Peyer's patch (tissue), 4 donors: ENCODE measurements at regions not wholly inside any gene's neighbourhood (a gene's known extent, or its start where the extent isn't known, plus 50 kb on each side); places are given as distances from the start of the nearest gene placed in this dataset.
"Not testable (repeated sequence)": the region's sequence is repeated elsewhere in the genome, so short reads cannot be mapped to it uniquely, and the experiment has no call there.

ENCODE experiments used
- DNase-seq, 3 donors: peaks; one replicate each; pipeline ENCODE4 v3.0.0-alpha.2; 2017 to 2019
- H3K27ac ChIP-seq, 4 donors: fragments of 200-600 bp; sonication (generic); one replicate each; pipeline ENCODE4 v1.5.1; 2016 to 2019
- H3K27me3 ChIP-seq, 2 donors: fragments of 200-600 bp; sonication (generic); one replicate each; pipeline ENCODE4 v1.5.1; 2019
- H3K36me3 ChIP-seq, 3 donors: fragments of 200-600 bp; sonication (generic); one replicate each; pipeline ENCODE4 v1.5.1; 2016 to 2019
- H3K4me1 ChIP-seq, 4 donors: fragments of 200-600 bp; sonication (generic); one replicate each; pipeline ENCODE4 v1.5.1; 2016 to 2019
- H3K4me3 ChIP-seq, 4 donors: fragments of 200-600 bp; sonication (generic); 1 replicate in 3 of 4; 2 replicates in 1 of 4; pipeline ENCODE4 v1.5.1; 2016 to 2019; ENCODE audit warnings: mild to moderate bottlenecking in 1 of 4
- H3K9me3 ChIP-seq, 4 donors: fragments of 200-600 bp; sonication (generic); one replicate each; pipeline ENCODE4 v1.5.1; 2016 to 2019; ENCODE audit warnings: mild to moderate bottlenecking in 1 of 4
- POLR2A ChIP-seq, 2 donors: fragments of 450-650 bp; IDR thresholded peaks; one replicate each; pipeline ENCODE4 v1.5.1; 2017; ENCODE audit warnings: antibody characterized with exemption in 2 of 2, mild to moderate bottlenecking in 2 of 2, moderate library complexity in 2 of 2
- TF ChIP-seq, protein P1 (sequence below), 6 experiments: fragments of 450-650 bp in 4 of 6; fragments of 200-600 bp in 2 of 6; sonication (generic) in 1 of 6; IDR thresholded peaks; one replicate each; pipeline ENCODE4 v1.5.1; 2017 to 2019; ENCODE audit warnings: antibody characterized with exemption in 6 of 6, mild to moderate bottlenecking in 3 of 6, moderate library complexity in 1 of 6

DNA sequence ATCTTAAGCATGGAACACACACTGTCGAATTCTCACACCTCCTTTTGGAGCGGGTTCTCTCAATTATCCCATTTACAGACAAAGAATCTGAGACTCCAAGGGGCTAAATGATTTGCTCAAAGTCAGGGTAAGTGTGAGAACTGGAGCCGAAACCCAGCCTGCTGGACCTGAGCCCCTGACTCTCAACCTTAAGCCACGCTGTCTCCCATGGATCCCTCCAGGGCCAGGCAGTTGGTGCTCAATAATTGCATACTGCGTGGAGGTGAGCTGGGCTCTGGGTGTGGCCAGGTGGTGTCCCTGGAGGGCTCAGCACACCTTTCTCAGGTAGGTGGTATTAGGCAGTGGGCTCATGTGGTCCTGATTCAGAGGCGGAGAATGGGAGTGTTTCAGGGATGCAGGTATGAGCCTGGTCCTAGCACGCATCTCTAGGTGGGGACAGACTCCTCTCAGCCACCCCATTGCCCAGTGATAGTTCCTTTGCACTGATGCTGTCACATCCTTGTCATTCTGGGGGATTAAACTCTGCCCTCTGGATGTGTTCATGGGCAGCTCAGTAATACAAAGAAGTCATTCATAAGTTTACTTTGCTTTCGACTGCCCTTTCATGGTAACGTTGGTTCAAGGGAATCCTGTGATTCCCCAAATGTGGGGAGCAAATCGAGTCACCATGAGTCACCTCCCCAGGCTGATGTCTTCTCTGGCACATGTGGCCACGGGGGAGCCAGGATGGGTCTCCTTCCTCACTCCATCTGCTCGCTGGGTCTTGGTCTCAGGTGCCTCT is 399.5 kb upstream of the TNRC6C start:
- no peak overlapping the region for H3K27ac ChIP-seq
- H3K4me3 ChIP-seq = no peak overlapping the region
- no peaks in the 10 kb centered on the region for H3K4me1 ChIP-seq
- H3K27me3 ChIP-seq = no peaks in the 10 kb centered on the region
- no peak for DNase-seq
- no peak for TF ChIP-seq POLR2A (IDR thresholded peaks at IDR 0.05)
- TF ChIP-seq, protein P1, sequence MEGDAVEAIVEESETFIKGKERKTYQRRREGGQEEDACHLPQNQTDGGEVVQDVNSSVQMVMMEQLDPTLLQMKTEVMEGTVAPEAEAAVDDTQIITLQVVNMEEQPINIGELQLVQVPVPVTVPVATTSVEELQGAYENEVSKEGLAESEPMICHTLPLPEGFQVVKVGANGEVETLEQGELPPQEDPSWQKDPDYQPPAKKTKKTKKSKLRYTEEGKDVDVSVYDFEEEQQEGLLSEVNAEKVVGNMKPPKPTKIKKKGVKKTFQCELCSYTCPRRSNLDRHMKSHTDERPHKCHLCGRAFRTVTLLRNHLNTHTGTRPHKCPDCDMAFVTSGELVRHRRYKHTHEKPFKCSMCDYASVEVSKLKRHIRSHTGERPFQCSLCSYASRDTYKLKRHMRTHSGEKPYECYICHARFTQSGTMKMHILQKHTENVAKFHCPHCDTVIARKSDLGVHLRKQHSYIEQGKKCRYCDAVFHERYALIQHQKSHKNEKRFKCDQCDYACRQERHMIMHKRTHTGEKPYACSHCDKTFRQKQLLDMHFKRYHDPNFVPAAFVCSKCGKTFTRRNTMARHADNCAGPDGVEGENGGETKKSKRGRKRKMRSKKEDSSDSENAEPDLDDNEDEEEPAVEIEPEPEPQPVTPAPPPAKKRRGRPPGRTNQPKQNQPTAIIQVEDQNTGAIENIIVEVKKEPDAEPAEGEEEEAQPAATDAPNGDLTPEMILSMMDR (IDR thresholded peaks at IDR 0.05) = no peak
- H3K36me3 ChIP-seq = no peaks in the 10 kb centered on the region
- H3K9me3 ChIP-seq = no peaks in the 10 kb centered on the region

DNA sequence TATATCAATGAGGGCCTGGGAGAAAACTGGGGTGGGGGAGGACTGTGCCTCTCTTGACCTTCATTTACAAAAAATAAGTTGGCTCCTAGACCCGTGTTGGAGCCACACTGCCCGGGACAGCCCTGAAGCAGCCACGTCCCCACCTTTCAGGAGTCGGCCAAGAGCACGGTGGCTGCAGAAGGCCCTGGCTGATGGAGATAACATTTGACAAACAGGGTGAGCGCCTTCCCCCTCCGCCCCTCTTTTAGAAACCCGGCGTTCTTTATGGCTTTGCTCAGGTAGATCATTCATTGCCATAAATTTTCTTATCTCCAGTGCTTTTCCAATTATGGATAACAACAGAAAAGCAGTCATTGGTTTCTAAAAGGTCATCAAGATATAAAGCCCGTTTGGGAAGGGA is 398.1 kb upstream of the TNRC6C start:
- Histone ChIP-seq H3K27ac (no peak overlapping the region), H3K36me3 (no peaks in the 10 kb centered on the region), H3K4me1 (no peaks in the 10 kb centered on the region), H3K9me3 (no peaks in the 10 kb centered on the region), H3K4me3 (no peak overlapping the region), H3K27me3 (no peaks in the 10 kb centered on the region)
- TF ChIP-seq, protein P1 (IDR thresholded peaks at IDR 0.05) = no peak
- no peak for TF ChIP-seq POLR2A (IDR thresholded peaks at IDR 0.05)
- DNase-seq = no peak

DNA sequence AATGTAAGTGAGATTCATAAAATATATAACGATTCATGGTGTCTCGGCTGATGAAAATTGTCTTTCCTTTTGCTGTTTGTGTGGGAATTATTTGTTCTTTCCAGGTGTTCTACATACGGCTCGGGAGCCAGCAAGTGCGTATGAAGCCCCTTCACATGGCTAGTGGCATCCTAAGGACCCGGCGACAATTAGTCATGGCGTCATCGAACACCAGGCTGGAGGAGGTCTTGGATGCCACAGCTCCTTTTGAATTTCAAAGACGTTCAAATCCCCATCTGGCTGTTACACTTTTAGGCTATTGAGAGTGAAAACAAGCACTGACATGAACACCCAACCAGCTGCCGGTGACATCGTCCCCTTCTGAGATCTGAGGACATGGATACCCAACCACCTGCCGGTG is 397.7 kb upstream of the TNRC6C start:
- no peak for TF ChIP-seq POLR2A (IDR thresholded peaks at IDR 0.05)
- TF ChIP-seq, protein P1 (IDR thresholded peaks at IDR 0.05) = no peak
- no peak overlapping the region for H3K4me3 ChIP-seq
- H3K9me3 ChIP-seq = no peaks in the 10 kb centered on the region
- H3K36me3 ChIP-seq = no peaks in the 10 kb centered on the region
- no peaks in the 10 kb centered on the region for H3K4me1 ChIP-seq
- no peaks in the 10 kb centered on the region for H3K27me3 ChIP-seq
- DNase-seq = no peak
- no peak overlapping the region for H3K27ac ChIP-seq

DNA sequence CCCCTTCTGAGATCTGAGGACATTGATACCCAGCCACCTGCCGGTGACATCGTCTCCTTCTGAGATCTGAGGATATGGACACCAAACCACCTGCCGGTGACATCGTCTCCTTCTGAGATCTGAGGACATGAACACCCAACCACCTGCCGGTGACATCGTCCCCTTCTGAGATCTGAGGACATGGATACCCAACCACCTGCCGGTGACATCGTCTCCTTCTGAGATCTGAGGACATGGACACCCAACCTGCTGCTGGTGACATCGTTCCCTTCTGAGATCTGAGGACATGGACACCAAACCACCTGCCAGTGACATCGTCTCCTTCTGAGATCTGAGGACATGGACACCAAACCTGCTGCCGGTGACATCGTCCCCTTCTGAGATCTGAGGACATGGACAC is 396.1 kb upstream of the TNRC6C start:
- H3K4me1 ChIP-seq, DNase-seq, H3K27me3 ChIP-seq, H3K9me3 ChIP-seq, H3K36me3 ChIP-seq, H3K4me3 ChIP-seq, H3K27ac ChIP-seq: not testable (repeated sequence)

DNA sequence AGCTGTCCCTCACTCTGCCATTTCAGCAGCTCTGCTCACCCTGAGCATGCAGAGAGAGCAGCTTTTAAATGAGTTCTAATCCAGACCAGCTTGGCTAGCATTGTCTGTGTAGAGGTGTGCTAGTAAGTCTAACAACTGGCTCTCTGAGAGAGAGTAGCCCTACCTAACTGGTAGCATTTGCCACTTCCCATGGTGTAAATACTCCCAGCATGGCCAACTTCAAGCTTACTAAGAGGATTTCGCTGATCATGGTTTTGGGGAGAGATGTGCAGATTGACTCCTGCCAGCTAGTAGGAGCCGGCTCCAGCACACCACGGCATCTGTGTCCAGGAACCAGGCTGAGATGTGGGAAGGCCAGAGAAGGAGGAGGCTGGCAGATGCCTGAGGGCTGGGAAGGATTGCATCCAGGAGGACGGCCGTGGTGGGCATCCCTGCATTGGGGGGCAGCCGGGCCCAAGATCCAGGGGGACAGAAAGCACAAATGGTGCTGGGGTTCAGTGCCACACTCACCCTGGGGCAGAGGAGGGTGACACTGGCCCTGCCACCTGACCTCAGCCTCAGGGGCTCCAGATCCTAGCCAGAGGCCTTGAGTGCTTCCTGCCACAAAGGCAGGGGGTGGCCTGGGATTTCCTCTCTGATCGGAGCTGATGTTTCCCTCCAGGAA is 394.9 kb upstream of the TNRC6C start:
- TF ChIP-seq POLR2A (IDR thresholded peaks at IDR 0.05) = no peak
- TF ChIP-seq, protein P1 (IDR thresholded peaks at IDR 0.05) = no peak
- H3K9me3 ChIP-seq = no peaks in the 10 kb centered on the region
- no peak overlapping the region for H3K27ac ChIP-seq
- no peaks in the 10 kb centered on the region for H3K27me3 ChIP-seq
- H3K4me1 ChIP-seq = no peaks in the 10 kb centered on the region
- peak in 1 of 3 donors; percentile 26 for DNase-seq
- H3K36me3 ChIP-seq = no peaks in the 10 kb centered on the region
- no peak overlapping the region for H3K4me3 ChIP-seq

DNA sequence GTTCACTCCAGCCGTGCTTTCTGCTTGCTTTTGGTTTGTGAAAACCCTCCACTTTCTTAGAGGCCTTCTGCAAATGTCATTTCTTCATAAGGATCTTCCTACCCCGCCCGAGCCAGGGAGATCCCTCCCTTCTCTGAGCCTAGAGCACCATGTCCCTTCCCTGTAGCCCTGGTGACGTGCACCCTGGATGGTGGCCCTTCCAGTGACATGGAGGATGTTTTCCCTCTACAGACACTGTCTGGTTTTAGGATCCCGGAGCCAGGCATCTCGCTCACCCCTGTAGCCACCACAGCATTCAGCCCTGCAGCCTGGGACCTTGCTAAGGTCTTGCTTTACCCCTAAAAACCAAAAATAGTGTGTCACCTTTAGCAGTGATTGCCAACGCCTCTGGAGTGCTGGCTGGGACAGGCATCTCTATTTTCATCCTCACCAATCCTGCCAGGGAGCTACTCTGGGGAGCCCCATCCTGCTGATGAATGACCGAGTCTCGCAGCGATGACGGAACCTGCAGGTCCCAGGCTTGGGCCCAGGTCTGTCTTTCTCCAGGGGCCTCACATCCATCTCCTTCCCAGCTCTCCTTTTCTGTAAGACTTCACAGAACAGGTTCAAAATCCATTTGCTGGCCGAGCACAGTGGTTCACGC is 394.1 kb upstream of the TNRC6C start:
- Histone ChIP-seq H3K36me3 (no peaks in the 10 kb centered on the region), H3K4me3 (no peak overlapping the region), H3K27ac (no peak overlapping the region), H3K27me3 (no peaks in the 10 kb centered on the region), H3K4me1 (no peaks in the 10 kb centered on the region), H3K9me3 (no peaks in the 10 kb centered on the region)
- DNase-seq = peak in 1 of 3 donors; percentile 29
- TF ChIP-seq, protein P1 (IDR thresholded peaks at IDR 0.05) = no peak
- no peak for TF ChIP-seq POLR2A (IDR thresholded peaks at IDR 0.05)
